Stomach smooth muscle (tissue), 2 donors: ENCODE measurements at regions not wholly inside any gene's neighbourhood (a gene's known extent, or its start where the extent isn't known, plus 50 kb on each side); places are given as distances from the start of the nearest gene placed in this dataset.

Experiments
- H3K27ac ChIP-seq: one replicate; pipeline ENCODE4 v1.7.0; 2013; ENCODE audit warnings: mild to moderate bottlenecking, low read length, inconsistent platforms
- H3K27me3 ChIP-seq, 2 donors: one replicate each; pipeline ENCODE4 v1.7.0; 2013; ENCODE audit warnings: low read length in 2 of 2; ENCODE audit not compliant: insufficient read depth in 2 of 2, control insufficient read depth in 1 of 2
- H3K36me3 ChIP-seq, 2 donors: one replicate each; pipeline ENCODE4 v1.7.0; 2013; ENCODE audit warnings: low read length in 2 of 2; ENCODE audit not compliant: control insufficient read depth in 2 of 2, insufficient read depth in 2 of 2
- H3K4me1 ChIP-seq: one replicate; pipeline ENCODE4 v1.7.0; 2013; ENCODE audit warnings: low read length; ENCODE audit not compliant: control insufficient read depth, insufficient read depth
- H3K4me3 ChIP-seq, 2 donors: one replicate each; pipeline ENCODE4 v1.7.0; 2013; ENCODE audit warnings: low read length in 2 of 2
- H3K9ac ChIP-seq, 2 donors: one replicate each; pipeline ENCODE4 v1.7.0; 2013; ENCODE audit warnings: low read length in 2 of 2, mild to moderate bottlenecking in 1 of 2
- H3K9me3 ChIP-seq, 2 donors: one replicate each; pipeline ENCODE4 v1.7.0; 2013; ENCODE audit warnings: low read length in 2 of 2; ENCODE audit not compliant: control insufficient read depth in 2 of 2
- donor health status: healthy.
- donor health status: Pancreatic carcinoma.

GRCh38 chr3:135897715-135898114 lies 67.8 kb upstream of the PPP2R3A start:
- Histone ChIP-seq H3K27me3 (peaks cover 0 to 2% of the 10 kb centered on the region in 2 donors), H3K9ac (no peak overlapping the region), H3K36me3 (no peaks in the 10 kb centered on the region), H3K4me1 (no peaks in the 10 kb centered on the region), H3K9me3 (no peaks in the 10 kb centered on the region), H3K4me3 (no peak overlapping the region), H3K27ac (no peak overlapping the region)

DNA sequence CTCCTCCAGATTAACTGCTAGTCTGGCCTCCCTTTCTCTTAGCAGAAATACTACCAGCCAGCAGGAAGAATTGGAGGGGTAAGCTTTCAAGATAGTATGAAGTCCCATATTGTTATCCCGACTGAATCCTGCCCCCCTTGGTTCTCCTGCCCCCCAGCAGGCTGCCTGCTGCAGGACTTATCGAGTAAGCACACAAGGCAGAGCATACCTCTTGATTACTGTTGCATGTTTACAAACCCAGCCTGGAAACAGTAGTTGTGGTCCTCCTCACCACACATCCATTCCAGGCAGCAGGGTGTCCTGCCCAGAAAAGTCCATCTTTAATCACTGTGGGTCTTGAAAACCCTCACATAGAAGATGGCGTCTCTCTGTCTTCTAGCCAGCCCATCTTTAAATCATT lies 66.8 kb upstream of the PPP2R3A start:
- no peaks in the 10 kb centered on the region for H3K4me1 ChIP-seq
- H3K9ac ChIP-seq: no peak overlapping the region
- H3K36me3 ChIP-seq: no peaks in the 10 kb centered on the region
- no peaks in the 10 kb centered on the region for H3K9me3 ChIP-seq
- peaks cover 0 to 5% of the 10 kb centered on the region in 2 donors for H3K27me3 ChIP-seq
- H3K27ac ChIP-seq: no peak overlapping the region
- H3K4me3 ChIP-seq: no peak overlapping the region

GRCh38 chr3:135905058-135905724 lies 60.3 kb upstream of the PPP2R3A start:
- Histone ChIP-seq H3K36me3 (no peaks in the 10 kb centered on the region), H3K9me3 (no peaks in the 10 kb centered on the region), H3K4me3 (no peak overlapping the region), H3K9ac (no peak overlapping the region), H3K27me3 (peaks cover 0 to 5% of the 10 kb centered on the region in 2 donors), H3K4me1 (no peaks in the 10 kb centered on the region), H3K27ac (no peak overlapping the region)

GRCh38 chr3:135907422-135908165 lies 57.9 kb upstream of the PPP2R3A start:
- Histone ChIP-seq H3K27ac (no peak overlapping the region), H3K4me3 (no peak overlapping the region), H3K27me3 (peaks cover 0 to 5% of the 10 kb centered on the region in 2 donors), H3K4me1 (no peaks in the 10 kb centered on the region), H3K9me3 (no peaks in the 10 kb centered on the region), H3K36me3 (no peaks in the 10 kb centered on the region), H3K9ac (no peak overlapping the region)

GRCh38 chr3:135908225-135908624 lies 57.3 kb upstream of the PPP2R3A start:
- Histone ChIP-seq H3K9me3 (no peaks in the 10 kb centered on the region), H3K9ac (no peak overlapping the region), H3K36me3 (no peaks in the 10 kb centered on the region), H3K4me3 (no peak overlapping the region), H3K4me1 (no peaks in the 10 kb centered on the region), H3K27ac (no peak overlapping the region), H3K27me3 (peaks cover 0 to 3% of the 10 kb centered on the region in 2 donors)

DNA sequence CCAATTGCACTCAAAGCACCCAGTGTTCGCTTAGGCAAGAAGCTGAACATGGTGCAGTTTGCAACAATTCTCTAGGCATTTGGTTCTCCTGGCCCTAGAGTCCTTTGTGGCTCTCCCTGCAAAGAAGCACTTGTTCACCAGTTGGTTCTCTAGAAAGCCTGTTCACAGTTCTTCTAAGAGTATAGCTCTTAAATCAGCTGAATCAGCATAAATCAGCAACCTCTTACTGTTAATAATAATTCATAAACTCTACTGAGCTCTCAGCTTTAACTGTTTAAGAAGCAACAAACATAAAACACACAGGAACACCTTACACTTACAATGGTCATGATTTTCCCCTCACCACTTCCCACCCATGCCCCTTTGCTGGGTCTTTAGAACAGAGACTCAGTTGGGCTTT lies 56.8 kb upstream of the PPP2R3A start:
- no peak overlapping the region for H3K4me3 ChIP-seq
- no peaks in the 10 kb centered on the region for H3K4me1 ChIP-seq
- no peaks in the 10 kb centered on the region for H3K36me3 ChIP-seq
- H3K9me3 ChIP-seq: no peaks in the 10 kb centered on the region
- H3K27ac ChIP-seq: no peak overlapping the region
- no peak overlapping the region for H3K9ac ChIP-seq
- H3K27me3 ChIP-seq: no peaks in the 10 kb centered on the region

DNA sequence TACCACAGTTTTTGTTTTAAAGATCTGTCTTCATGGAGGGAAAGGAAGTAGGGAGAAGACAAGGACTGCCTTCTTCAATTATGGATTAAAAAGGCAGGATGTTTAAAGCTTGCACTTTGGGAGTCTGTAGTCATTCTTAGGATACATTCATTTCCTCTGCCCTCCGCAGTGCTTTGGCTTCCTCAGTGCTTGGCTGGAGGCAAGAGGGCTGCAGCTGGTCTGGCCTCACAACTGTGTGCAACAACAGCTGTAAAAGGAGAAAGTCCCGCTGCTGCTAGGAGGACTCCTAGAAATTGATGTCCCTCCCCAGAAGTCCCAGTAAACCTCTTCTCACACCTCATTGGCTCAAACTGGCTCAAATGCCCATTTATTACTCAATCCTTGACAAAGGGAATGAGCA lies 54.4 kb upstream of the PPP2R3A start:
- H3K27ac ChIP-seq: no peak overlapping the region
- H3K9me3 ChIP-seq: no peaks in the 10 kb centered on the region
- no peaks in the 10 kb centered on the region for H3K27me3 ChIP-seq
- no peaks in the 10 kb centered on the region for H3K36me3 ChIP-seq
- H3K9ac ChIP-seq: no peak overlapping the region
- H3K4me3 ChIP-seq: no peak overlapping the region
- H3K4me1 ChIP-seq: no peaks in the 10 kb centered on the region

DNA sequence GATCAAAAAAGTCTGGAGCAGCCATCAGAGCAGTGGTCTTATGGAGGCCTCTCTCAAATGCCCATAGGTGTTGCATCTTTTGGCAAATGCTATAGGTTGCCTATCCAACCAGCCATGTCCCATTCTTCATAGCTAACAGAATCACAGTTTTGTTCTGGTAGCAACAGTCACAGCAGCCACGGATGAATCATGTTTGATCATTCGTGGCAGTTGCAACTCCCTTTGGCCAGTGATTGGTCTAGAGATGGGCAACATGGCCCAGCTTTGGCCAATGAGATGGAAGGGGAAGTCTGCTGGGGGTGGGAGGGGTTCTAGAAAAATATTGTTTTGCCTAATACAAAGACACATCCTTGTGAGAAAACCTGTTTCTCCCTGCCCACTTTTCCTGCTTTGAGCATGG lies 50.3 kb upstream of the PPP2R3A start:
- Histone ChIP-seq H3K4me3 (no peak overlapping the region), H3K36me3 (no peaks in the 10 kb centered on the region), H3K4me1 (no peaks in the 10 kb centered on the region), H3K27ac (no peak overlapping the region), H3K9ac (no peak overlapping the region), H3K27me3 (no peaks in the 10 kb centered on the region), H3K9me3 (no peaks in the 10 kb centered on the region)
